ENCODE measurements at regions not wholly inside any gene's neighbourhood (a gene's known extent, or its start where the extent isn't known, plus 50 kb on each side); places are given as distances from the start of the nearest gene placed in this dataset.

DNA sequence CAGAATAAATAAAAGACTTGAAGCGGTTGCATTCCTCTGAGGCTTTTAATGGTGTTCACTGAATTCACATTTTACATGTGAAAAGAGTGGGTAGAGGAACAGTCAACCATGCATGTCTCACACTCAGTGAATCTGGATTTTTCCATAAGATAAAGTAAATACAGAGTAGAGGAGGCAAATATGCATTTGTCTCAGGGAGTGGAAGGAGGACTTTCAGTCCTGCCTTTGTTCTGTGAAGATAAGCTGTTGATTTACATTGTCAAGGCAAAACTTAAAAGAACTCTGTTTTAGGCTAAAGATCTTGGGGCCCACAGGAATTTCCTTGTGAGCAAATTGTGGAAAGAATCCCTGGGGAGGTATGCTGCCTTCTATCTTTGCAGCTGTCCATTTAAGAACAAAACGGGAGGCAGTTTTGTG lies 825.3 kb upstream of the MBL2 start:
- TF ChIP-seq CTCF (IDR thresholded peaks at IDR 0.05), result no peak
- Mint-ChIP-seq H3K4me1 (ENCODE audit: low read depth) (no peaks in the 10 kb centered on the region), H3K4me3 (no peak overlapping the region), H3K27me3 (no peaks in the 10 kb centered on the region), H3K9me3 (peaks cover 7% of the 10 kb centered on the region), H3K36me3 (ENCODE audit: low read depth) (no peaks in the 10 kb centered on the region), H3K27ac (no peak overlapping the region)
- intact Hi-C loops (cut with micrococcal nuclease), result no loop called here
- DNase-seq (no peak), ATAC-seq (no peak)
- ChIA-PET POLR2A (no interaction called here), CTCF (no interaction called here)

DNA sequence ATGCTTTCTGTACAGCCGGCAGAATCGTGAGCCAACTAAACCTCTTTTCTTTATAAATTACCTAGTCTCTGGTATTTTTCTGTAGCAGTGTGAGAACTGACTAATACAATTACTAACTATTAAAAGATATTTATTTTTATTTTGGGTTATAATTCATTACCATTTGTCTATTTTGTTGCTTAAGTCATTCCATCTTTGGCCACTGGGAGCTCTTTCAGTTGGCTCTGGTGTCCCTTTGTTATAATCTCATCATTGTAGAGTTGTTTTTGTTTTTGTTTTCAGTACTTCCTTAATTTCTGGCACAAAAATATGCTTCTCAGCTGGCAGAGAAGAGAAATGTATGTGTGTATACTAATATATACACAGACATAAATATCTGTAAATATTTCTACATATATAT lies 807.9 kb upstream of the MBL2 start:
- intact Hi-C loops (cut with micrococcal nuclease), result no loop called here
- no peak for DNase-seq
- Mint-ChIP-seq H3K4me1 (ENCODE audit: low read depth) (no peaks in the 10 kb centered on the region), H3K4me3 (no peak overlapping the region), H3K9me3 (peaks cover 4% of the 10 kb centered on the region), H3K27me3 (no peaks in the 10 kb centered on the region), H3K36me3 (ENCODE audit: low read depth) (no peaks in the 10 kb centered on the region), H3K27ac (no peak overlapping the region)
- no peak for TF ChIP-seq CTCF (IDR thresholded peaks at IDR 0.05)
- ChIA-PET POLR2A (no interaction called here), CTCF (no interaction called here)
- ATAC-seq, result no peak

DNA sequence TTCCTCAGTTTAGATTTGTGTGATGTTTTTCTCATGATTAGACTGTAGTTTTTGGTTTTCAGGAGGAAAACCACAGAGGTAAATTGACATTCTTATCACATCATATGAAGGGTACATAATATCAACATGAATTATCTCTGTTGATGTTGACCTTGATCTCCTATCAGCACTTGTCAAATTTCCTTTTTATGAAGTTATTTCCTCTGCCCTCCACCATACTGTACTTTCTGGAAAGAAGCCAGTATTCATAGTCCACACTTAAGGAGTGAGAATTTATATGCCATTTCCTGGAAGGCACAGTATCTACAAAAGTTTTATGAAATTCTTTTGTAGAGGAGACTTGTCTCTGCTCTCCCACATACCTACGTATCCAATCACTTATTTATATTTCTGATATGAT lies 807.2 kb upstream of the MBL2 start:
- Mint-ChIP-seq H3K36me3 (ENCODE audit: low read depth) (no peaks in the 10 kb centered on the region), H3K9me3 (peaks cover 4% of the 10 kb centered on the region), H3K4me1 (ENCODE audit: low read depth) (no peaks in the 10 kb centered on the region), H3K4me3 (no peak overlapping the region), H3K27me3 (no peaks in the 10 kb centered on the region), H3K27ac (no peak overlapping the region)
- ChIA-PET CTCF (no interaction called here), POLR2A (no interaction called here)
- no peak for ATAC-seq
- TF ChIP-seq CTCF (IDR thresholded peaks at IDR 0.05), result no peak
- intact Hi-C loops (cut with micrococcal nuclease), result no loop called here
- no peak for DNase-seq

GRCh38 chr10:53574024-53574423 lies 801.4 kb upstream of the MBL2 start:
- POLR2A ChIA-PET, result no interaction called here
- no peak for ATAC-seq
- CTCF ChIA-PET, result no interaction called here

GRCh38 chr10:53573498-53573897 lies 800.9 kb upstream of the MBL2 start:
- ATAC-seq, result no peak
- Mint-ChIP-seq H3K4me1 (ENCODE audit: low read depth) (no peaks in the 10 kb centered on the region), H3K27ac (no peak overlapping the region), H3K4me3 (no peak overlapping the region), H3K9me3 (peaks cover 4% of the 10 kb centered on the region), H3K36me3 (ENCODE audit: low read depth) (no peaks in the 10 kb centered on the region), H3K27me3 (no peaks in the 10 kb centered on the region)
- no peak for TF ChIP-seq CTCF (IDR thresholded peaks at IDR 0.05)
- no peak for DNase-seq
- CTCF ChIA-PET, result no interaction called here
- intact Hi-C loops (cut with micrococcal nuclease), result no loop called here
- POLR2A ChIA-PET, result no interaction called here

More at GRCh38 chr10:53574024-53574423, 801.4 kb upstream of the MBL2 start:
- H3K36me3 Mint-ChIP-seq (ENCODE audit: low read depth), result no peaks in the 10 kb centered on the region
- no peak overlapping the region for H3K27ac Mint-ChIP-seq
- no peaks in the 10 kb centered on the region for H3K4me1 Mint-ChIP-seq (ENCODE audit: low read depth)
- peaks cover 4% of the 10 kb centered on the region for H3K9me3 Mint-ChIP-seq
- no peak for TF ChIP-seq CTCF (IDR thresholded peaks at IDR 0.05)
- H3K4me3 Mint-ChIP-seq, result no peak overlapping the region
- DNase-seq, result no peak
- no peaks in the 10 kb centered on the region for H3K27me3 Mint-ChIP-seq
- intact Hi-C loops (cut with micrococcal nuclease), result no loop called here
